CD4-positive, alpha-beta T cell treated with Interleukin-15 for 4 hours (primary cell): ENCODE measurements at regions not wholly inside any gene's neighbourhood (a gene's known extent, or its start where the extent isn't known, plus 50 kb on each side); places are given as distances from the start of the nearest gene placed in this dataset.

Experiments used
- DNase-seq: peaks from one replicate; pipeline ENCODE4 v3.0.0-alpha.2; 2020; ENCODE audit warnings: low spot score

GRCh38 chr6:165986914-165987482 lies 180.7 kb downstream of the TBXT start:
- DNase-seq: no peak

- no peak for DNase-seq
Observed at GRCh38 chr6:165986311-165986913, 181.2 kb downstream of the TBXT start.

GRCh38 chr6:165985806-165986299 lies 181.8 kb downstream of the TBXT start:
- DNase-seq: no peak

DNA sequence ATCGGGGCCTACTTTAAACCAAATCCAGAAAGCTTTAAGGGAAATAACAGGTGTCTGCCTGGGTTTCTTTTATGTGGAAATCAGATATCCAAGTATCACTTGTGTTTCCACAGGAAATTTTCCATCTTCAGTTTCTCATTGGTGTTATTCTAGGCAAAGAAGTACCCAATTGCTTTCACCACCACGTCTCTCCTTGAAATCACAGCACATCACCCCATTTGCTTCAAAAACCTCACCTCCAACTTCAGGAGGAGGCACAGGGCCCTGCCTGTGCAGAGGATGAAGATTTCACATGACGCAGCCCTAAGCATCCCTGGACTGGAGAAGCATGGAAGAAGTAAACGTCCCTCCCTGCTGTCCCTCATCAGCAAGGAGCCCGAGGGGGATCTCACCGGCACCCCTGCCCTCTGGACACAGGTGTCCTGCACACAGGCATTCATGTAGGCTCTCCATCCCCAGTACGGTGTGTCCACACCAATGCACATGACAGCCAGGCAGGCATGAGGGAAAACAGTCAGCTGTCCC lies 182.3 kb downstream of the TBXT start:
- no peak for DNase-seq

GRCh38 chr6:165984729-165985275 lies 182.8 kb downstream of the TBXT start:
- no peak for DNase-seq

DNA sequence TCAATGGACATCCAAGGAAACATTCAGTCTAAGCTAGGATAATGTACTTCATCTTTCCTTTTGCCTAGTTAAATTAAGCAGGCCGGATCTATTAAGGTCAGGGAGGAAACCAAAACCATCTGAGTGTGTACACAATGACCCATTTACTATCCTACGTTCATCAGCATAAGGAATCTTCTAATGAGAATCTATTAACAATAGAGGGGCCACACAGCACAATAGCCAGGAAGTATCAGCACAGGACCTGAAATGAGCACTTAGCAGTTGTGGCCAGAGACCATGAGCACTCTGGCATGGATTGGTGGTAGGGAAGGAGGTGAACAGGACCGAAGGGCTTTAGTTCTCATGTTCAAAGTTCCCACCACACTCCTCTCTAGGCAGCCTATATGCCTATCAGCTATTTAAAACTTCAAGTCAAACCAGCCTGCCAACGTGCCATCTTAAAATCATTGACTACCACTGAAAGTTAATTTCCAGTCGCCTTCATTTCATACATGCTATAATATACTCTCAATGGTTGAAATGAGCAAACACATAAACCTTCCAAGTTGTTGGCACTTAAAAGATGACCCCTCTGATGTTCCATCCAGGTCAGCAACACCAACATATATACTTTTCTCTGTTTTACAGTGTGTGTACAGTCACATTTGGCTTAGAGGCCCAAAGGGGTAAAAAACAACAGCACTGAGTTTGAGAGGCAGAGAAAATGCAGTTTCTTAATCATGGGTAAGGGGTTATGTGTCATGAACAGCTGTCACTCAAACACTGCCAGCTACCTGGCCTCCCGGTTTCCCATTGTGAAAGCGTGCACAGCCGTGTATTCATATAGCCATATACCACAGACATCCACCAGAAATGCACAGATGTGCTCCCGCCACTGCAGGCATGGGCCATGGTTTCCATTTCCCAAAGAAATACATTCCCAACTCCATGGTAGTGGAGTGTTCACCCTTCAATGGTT lies 184.3 kb downstream of the TBXT start:
- no peak for DNase-seq

GRCh38 chr6:165978476-165978875 lies 189.2 kb downstream of the TBXT start:
- DNase-seq: no peak

DNA sequence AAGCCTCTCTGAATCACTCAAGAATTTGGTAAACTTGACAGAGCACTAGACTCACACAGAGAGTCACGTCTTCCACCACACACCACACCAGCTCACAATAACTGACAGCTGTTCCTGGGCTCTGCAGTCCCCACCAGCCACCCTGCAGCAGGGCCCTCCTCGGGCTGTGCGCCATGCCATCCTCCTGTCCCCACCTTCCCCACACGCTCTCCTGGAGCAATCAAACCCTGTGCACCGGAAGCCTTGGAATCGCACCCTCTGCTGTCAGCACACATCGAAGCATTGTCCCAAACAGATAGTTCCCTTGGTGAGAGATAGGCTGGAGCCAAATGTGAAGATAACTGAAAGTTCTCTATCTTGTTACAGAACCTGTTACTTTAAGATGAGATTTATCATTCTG lies 191.0 kb downstream of the TBXT start:
- no peak for DNase-seq

DNA sequence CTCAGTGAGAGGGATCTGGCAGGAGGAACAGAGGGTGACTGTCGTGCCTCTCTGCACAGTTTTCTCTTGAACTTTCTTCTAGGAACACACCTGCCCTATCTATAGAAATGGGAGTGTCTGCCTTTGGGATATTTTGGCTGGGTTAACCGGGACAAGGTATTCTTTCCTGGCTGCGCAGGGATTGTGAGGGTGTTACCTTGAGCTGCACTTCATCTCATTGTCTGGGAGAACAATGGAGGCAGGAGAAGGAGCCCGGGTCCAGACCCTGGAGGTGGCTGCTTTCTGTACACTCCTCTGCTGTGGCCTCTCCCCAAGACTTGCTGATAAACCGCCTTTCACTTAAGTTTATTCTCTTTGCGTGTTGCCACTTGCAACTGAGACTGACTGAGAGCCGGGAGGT lies 192.8 kb downstream of the TBXT start:
- no peak for DNase-seq

- DNase-seq: no peak
Observed at GRCh38 chr6:165973473-165973872, 194.2 kb downstream of the TBXT start.

DNA sequence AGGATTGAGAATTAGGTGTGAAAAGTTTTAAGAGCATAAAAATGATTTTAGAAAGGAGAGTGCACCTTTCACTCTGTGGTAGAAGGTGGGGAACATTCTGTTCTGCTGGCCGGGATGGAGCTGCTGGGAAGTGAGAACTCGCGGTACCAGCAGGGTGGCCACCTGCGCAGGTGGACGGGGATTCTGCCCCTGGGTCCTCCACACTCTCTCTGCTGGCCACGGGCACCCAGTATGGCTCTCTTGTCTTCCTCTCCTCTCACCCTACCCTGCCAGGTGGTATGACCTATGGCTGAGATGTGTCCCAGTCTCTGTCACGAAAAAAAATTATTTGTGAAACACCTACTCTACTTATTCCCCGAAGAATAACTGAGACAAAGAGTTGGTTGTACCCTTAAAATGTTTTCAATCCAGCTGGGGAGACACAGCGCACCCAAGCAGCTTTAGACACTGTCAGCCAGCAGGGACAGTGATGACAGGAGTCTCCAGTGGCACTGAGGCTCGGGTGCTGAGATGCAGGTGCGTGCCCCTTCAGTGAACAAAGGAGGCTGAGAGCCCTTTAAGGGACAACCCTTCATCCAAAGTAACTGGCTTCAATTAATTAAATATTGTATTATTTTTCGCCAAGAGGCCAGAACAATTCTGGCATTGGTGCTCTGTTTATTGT lies 195.4 kb downstream of the TBXT start:
- no peak for DNase-seq

DNA sequence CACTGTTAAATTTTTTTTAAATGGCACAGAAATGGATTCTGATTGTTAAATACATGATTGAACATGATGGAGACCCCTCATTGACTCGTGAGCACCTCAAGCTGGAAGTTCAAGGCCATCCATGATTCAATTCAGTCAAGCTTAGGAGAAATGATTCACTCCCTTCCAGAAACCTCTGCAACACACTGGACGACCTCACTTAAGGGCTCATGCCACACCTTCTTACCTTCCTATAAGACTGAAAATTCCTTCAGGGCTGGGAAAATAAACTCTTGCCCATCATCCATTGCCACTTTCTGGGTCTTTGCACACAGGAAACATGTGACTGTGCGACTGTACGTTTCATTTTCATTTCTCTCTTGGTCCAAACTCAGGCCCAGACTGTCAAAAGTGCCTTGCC lies 196.4 kb downstream of the TBXT start:
- DNase-seq: no peak

GRCh38 chr6:165970001-165970400 lies 197.7 kb downstream of the TBXT start:
- DNase-seq: no peak

DNA sequence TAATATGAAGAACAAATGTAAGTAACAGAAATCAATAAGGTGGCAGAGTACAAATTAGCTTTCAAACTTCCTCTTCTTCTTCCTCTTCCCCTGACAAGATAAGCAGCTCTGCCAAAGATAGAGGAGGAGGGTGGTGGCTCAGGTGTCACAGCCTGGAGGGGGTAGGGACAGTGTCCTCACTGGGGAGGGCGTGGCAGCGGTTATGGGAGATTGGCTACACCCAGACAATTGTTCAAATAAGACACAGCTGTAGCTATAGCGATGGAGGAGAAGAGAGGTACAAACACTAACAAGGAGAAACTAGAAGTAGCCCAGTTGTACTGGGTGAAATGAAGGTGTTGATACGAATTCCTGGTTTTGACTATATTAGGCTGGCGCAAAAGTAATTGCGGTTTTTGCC lies 198.5 kb downstream of the TBXT start:
- DNase-seq: no peak

- DNase-seq: no peak
Observed at GRCh38 chr6:165968408-165968807, 199.2 kb downstream of the TBXT start.

- DNase-seq: no peak
Observed at GRCh38 chr6:165967810-165968407, 199.7 kb downstream of the TBXT start.

DNA sequence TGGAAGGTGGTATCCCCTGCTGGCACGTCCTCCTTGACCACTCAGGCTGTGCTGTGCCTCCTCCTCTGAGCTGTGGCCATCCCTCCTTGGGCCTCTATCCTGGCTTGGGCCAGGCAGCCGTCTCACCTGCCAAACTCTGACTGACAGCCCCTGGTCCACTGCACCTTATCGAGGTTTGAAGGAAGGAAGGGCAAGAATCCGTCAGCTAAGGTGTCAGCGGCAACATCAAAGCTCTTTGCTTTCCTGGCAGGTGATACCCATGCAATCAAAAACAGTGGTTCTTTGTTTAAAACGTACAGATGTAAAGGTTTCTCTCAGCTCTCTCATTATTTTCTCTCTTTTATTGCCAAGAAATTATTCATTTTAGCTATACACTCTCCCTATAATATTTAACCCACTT lies 203.9 kb downstream of the TBXT start:
- no peak for DNase-seq

DNA sequence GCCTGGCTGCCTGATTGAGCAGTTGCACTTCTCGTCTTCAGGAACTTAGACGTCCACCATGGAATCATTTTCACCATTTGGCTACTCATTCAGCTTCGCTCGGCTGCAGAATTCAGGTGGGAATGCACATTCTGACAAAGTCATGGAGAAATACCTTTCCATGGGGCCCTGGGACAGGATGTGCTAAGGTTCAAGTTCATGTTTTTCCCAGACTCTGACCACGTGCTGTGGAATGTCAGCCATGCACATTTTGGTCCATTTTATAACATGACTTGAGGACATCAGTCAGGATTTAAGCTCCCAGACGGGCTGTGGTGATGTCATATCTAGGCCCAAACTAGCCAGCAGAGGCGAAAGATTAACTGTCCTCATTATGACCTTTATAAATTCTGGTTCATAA lies 205.3 kb downstream of the TBXT start:
- DNase-seq: no peak

DNA sequence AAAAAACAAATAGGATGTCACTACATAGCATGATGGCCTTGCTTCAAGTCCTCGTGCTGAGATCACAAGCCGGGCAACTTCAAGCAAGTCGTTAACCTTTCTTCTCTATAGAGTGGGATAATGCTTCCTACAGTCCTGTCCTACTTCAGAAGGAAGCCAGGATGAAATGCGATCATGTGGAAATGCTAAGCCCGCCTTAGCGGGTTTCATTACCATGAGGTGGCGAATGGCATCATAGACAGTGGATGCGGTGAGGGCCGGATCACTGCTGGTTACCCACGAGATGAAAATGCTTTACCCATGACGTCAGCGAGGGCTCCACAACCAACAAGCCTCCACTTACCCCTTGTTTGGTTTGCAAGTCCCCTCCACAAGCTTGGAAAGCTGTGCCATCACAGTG lies 206.4 kb downstream of the TBXT start:
- no peak for DNase-seq

GRCh38 chr6:165960695-165961094 lies 207.0 kb downstream of the TBXT start:
- no peak for DNase-seq

GRCh38 chr6:165959627-165960026 lies 208.0 kb downstream of the TBXT start:
- no peak for DNase-seq

- no peak for DNase-seq
Observed at GRCh38 chr6:165956874-165957273, 210.8 kb downstream of the TBXT start.
